ENCODE measurements at regions not wholly inside any gene's neighbourhood (a gene's known extent, or its start where the extent isn't known, plus 50 kb on each side); places are given as distances from the start of the nearest gene placed in this dataset.
"Not testable (repeated sequence)": the region's sequence is repeated elsewhere in the genome, so short reads cannot be mapped to it uniquely, and the experiment has no call there.

- H3K4me1 ChIP-seq (ENCODE audit: insufficient read depth, poor library complexity, severe bottlenecking); ATAC-seq (ENCODE audit: low read depth); DNase-seq (ENCODE audit: low spot score): not testable (repeated sequence)
Measured at GRCh38 chrX:140633105-140633504, 76.5 kb upstream of the LINC00632 start.

GRCh38 chrX:140608111-140608510 is 101.4 kb upstream of the LINC00632 start:
- H3K27ac ChIP-seq (ENCODE audit: poor library complexity, severe bottlenecking), result no peak overlapping the region
- H3K4me3 ChIP-seq (ENCODE audit: severe bottlenecking), result no peak overlapping the region
- TF ChIP-seq, protein P1, sequence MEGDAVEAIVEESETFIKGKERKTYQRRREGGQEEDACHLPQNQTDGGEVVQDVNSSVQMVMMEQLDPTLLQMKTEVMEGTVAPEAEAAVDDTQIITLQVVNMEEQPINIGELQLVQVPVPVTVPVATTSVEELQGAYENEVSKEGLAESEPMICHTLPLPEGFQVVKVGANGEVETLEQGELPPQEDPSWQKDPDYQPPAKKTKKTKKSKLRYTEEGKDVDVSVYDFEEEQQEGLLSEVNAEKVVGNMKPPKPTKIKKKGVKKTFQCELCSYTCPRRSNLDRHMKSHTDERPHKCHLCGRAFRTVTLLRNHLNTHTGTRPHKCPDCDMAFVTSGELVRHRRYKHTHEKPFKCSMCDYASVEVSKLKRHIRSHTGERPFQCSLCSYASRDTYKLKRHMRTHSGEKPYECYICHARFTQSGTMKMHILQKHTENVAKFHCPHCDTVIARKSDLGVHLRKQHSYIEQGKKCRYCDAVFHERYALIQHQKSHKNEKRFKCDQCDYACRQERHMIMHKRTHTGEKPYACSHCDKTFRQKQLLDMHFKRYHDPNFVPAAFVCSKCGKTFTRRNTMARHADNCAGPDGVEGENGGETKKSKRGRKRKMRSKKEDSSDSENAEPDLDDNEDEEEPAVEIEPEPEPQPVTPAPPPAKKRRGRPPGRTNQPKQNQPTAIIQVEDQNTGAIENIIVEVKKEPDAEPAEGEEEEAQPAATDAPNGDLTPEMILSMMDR (IDR thresholded peaks at IDR 0.05; ENCODE audit: poor library complexity, severe bottlenecking), result no peak
- H3K4me1 ChIP-seq (ENCODE audit: insufficient read depth, poor library complexity, severe bottlenecking), result no peaks in the 10 kb centered on the region
- H3K9me3 ChIP-seq (ENCODE audit: severe bottlenecking), result no peaks in the 10 kb centered on the region
- no peaks in the 10 kb centered on the region for H3K27me3 ChIP-seq (ENCODE audit: insufficient read depth, poor library complexity, severe bottlenecking)
- ATAC-seq (ENCODE audit: low read depth), result no peak
- H3K36me3 ChIP-seq (ENCODE audit: low read depth), result no peaks in the 10 kb centered on the region
- DNase-seq (ENCODE audit: low spot score), result no peak

More at GRCh38 chrX:140633105-140633504, 76.5 kb upstream of the LINC00632 start:
- not testable (repeated sequence) for H3K4me3 ChIP-seq (ENCODE audit: severe bottlenecking); H3K27me3 ChIP-seq (ENCODE audit: insufficient read depth, poor library complexity, severe bottlenecking); H3K9me3 ChIP-seq (ENCODE audit: severe bottlenecking); H3K27ac ChIP-seq (ENCODE audit: poor library complexity, severe bottlenecking); H3K36me3 ChIP-seq (ENCODE audit: low read depth)

DNA sequence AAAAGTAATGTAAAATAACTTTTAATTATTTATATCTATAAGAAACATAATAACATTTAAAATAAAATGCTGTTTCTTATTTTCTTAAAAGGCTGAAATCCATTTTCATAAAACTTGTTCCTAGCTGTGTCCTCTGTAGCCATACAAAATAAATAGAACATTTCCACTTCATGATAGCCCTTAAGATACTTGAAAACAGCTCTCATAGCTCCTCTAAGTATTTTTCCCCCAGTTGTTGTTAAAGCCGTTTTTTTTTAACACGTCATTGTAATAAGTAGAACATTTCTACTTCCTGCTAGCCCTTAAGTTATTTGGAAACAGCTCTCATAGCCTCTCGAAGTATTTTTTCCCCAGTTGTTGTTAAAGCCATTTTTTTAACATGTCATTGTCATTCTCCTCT is 97.3 kb upstream of the SOX3 start:
- H3K4me1 ChIP-seq (ENCODE audit: insufficient read depth, poor library complexity, severe bottlenecking), result no peaks in the 10 kb centered on the region
- H3K9me3 ChIP-seq (ENCODE audit: severe bottlenecking), result no peaks in the 10 kb centered on the region
- TF ChIP-seq, protein P1 (IDR thresholded peaks at IDR 0.05; ENCODE audit: poor library complexity, severe bottlenecking), result no peak
- H3K4me3 ChIP-seq (ENCODE audit: severe bottlenecking), result no peak overlapping the region
- ATAC-seq (ENCODE audit: low read depth) (no peak), DNase-seq (ENCODE audit: low spot score) (no peak)
- no peak overlapping the region for H3K27ac ChIP-seq (ENCODE audit: poor library complexity, severe bottlenecking)
- no peaks in the 10 kb centered on the region for H3K27me3 ChIP-seq (ENCODE audit: insufficient read depth, poor library complexity, severe bottlenecking)
- no peaks in the 10 kb centered on the region for H3K36me3 ChIP-seq (ENCODE audit: low read depth)

DNA sequence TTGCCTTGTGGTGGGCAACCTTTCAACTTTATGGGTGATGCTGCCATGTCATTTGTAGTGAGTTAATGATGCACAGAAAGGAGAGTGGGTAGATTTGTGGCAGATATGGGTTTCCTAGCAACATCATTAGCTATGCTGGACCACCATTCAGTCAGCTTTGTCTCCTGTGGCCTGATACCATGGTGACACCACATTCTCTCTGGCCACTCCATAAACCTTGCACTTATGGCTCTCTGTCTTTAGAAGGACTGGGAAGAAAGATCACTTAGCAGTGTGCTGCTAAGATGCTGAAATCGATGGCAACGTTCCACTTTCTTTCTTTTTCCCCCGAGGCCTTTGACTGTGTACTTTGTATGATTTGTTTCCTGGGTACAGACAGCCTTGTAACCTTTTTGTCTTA is 95.0 kb upstream of the SOX3 start:
- no peaks in the 10 kb centered on the region for H3K36me3 ChIP-seq (ENCODE audit: low read depth)
- H3K4me1 ChIP-seq (ENCODE audit: insufficient read depth, poor library complexity, severe bottlenecking), result no peaks in the 10 kb centered on the region
- H3K27ac ChIP-seq (ENCODE audit: poor library complexity, severe bottlenecking), result no peak overlapping the region
- ATAC-seq (ENCODE audit: low read depth) (no peak), DNase-seq (ENCODE audit: low spot score) (no peak)
- TF ChIP-seq, protein P1 (IDR thresholded peaks at IDR 0.05; ENCODE audit: poor library complexity, severe bottlenecking), result no peak
- no peaks in the 10 kb centered on the region for H3K9me3 ChIP-seq (ENCODE audit: severe bottlenecking)
- no peak overlapping the region for H3K4me3 ChIP-seq (ENCODE audit: severe bottlenecking)
- H3K27me3 ChIP-seq (ENCODE audit: insufficient read depth, poor library complexity, severe bottlenecking), result no peaks in the 10 kb centered on the region

DNA sequence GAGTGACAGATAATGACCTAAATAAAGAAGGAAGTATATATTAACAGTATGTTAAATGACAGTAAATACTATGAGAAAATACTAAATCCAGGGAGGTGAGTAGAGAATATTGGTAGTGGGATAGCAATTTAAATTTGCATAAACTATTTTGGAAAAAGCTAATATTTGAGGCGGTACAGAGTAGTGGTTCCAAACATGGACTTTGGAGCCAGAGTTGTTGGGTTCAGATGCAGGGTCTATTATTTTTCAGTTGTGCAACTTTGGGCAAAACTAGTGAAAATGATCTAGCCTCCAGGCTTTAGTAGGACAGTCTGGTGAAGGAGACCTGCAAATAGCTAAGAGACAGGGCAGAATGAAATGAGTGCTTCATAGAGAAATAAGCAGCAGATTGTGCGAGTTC is 84.8 kb upstream of the SOX3 start:
- Histone ChIP-seq H3K9me3 (ENCODE audit: severe bottlenecking) (no peaks in the 10 kb centered on the region), H3K36me3 (ENCODE audit: low read depth) (no peaks in the 10 kb centered on the region), H3K27me3 (ENCODE audit: insufficient read depth, poor library complexity, severe bottlenecking) (no peaks in the 10 kb centered on the region), H3K4me3 (ENCODE audit: severe bottlenecking) (no peak overlapping the region), H3K27ac (ENCODE audit: poor library complexity, severe bottlenecking) (no peak overlapping the region), H3K4me1 (ENCODE audit: insufficient read depth, poor library complexity, severe bottlenecking) (no peaks in the 10 kb centered on the region)
- no peak for ATAC-seq (ENCODE audit: low read depth)
- TF ChIP-seq, protein P1 (IDR thresholded peaks at IDR 0.05; ENCODE audit: poor library complexity, severe bottlenecking), result no peak
- DNase-seq (ENCODE audit: low spot score), result no peak
